RKO (cell line): ENCODE measurements at regions not wholly inside any gene's neighbourhood (a gene's known extent, or its start where the extent isn't known, plus 50 kb on each side); places are given as distances from the start of the nearest gene placed in this dataset.
"Not testable (repeated sequence)": the region's sequence is repeated elsewhere in the genome, so short reads cannot be mapped to it uniquely, and the experiment has no call there.

Experiments used
- DNase-seq: peaks from one replicate; pipeline ENCODE4 v3.0.0-alpha.2; 2016; ENCODE audit warnings: low spot score

GRCh38 chr20:53644108-53644507, 50.5 kb upstream of the ZNF217 start:
- not testable (repeated sequence) for DNase-seq
